Cardiac fibroblast (primary cell): ENCODE measurements at regions not wholly inside any gene's neighbourhood (a gene's known extent, or its start where the extent isn't known, plus 50 kb on each side); places are given as distances from the start of the nearest gene placed in this dataset.

Experiments used
- DNase-seq, 2 donors: peaks; one replicate each; pipeline versions ENCODE4 v3.0.0 to v3.0.0-alpha.2; 2010; ENCODE audit warnings: low read depth in 2 of 2
- H3K4me3 ChIP-seq, 2 donors: replicated peaks in 1 of 2; 1 replicate in 1 of 2; 2 replicates in 1 of 2; pipeline ENCODE4 v1.5.1; 2011; ENCODE audit warnings: low read depth in 2 of 2, low read length in 2 of 2, mild to moderate bottlenecking in 2 of 2, moderate library complexity in 1 of 2
- TF ChIP-seq, protein P1 (sequence below): IDR thresholded peaks from one replicate; pipeline ENCODE4 v1.5.1; 2011; ENCODE audit warnings: low read depth, mild to moderate bottlenecking, low read length, inconsistent platforms

DNA sequence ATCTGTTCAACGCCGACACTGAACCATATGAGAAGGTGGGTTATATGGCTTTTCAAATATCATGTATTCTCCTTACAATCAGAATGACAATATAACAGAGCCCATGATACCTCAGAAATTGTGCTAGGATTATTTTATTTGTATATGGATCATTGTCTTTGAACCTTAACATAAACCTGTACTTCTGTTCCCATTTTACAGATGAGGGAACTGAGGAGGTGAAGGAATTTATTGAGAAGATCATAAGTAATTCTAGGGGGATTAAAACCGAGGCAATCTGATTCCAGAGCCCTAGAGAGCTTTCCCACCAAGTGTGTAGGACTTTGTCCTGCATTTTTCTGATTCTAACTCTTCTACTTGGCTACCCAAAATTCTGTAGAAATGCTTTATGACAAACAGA, 279.8 kb upstream of the FANCL start:
- TF ChIP-seq, protein P1, sequence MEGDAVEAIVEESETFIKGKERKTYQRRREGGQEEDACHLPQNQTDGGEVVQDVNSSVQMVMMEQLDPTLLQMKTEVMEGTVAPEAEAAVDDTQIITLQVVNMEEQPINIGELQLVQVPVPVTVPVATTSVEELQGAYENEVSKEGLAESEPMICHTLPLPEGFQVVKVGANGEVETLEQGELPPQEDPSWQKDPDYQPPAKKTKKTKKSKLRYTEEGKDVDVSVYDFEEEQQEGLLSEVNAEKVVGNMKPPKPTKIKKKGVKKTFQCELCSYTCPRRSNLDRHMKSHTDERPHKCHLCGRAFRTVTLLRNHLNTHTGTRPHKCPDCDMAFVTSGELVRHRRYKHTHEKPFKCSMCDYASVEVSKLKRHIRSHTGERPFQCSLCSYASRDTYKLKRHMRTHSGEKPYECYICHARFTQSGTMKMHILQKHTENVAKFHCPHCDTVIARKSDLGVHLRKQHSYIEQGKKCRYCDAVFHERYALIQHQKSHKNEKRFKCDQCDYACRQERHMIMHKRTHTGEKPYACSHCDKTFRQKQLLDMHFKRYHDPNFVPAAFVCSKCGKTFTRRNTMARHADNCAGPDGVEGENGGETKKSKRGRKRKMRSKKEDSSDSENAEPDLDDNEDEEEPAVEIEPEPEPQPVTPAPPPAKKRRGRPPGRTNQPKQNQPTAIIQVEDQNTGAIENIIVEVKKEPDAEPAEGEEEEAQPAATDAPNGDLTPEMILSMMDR: no peak
- DNase-seq: no peak
- no peak overlapping the region for H3K4me3 ChIP-seq

DNA sequence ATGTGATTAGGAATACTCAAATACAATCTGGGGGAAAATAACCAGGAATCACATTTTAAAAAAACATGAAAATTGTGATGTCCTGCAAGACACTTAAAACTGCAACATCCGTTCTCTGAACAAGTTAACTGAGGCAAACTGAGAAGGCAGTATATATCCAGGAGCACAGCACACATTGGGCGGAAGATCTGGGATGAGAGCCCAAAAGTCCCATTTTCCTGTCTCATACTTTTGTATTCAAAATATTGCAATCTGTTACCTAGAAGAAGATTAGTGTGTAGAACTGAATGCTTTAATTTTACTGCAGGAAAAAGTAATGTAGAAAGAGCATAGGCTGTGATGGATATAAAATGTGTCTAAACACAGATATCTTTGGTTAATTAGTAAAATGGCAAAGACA, 276.8 kb upstream of the FANCL start:
- TF ChIP-seq, protein P1: no peak
- no peak for DNase-seq
- no peak overlapping the region for H3K4me3 ChIP-seq

GRCh38 chr2:58516695-58517094, 275.6 kb upstream of the FANCL start:
- H3K4me3 ChIP-seq: no peak overlapping the region
- TF ChIP-seq, protein P1: no peak
- DNase-seq: no peak

GRCh38 chr2:58515827-58516573, 274.9 kb upstream of the FANCL start:
- TF ChIP-seq, protein P1: no peak
- H3K4me3 ChIP-seq: no peak overlapping the region
- peak in 1 of 2 donors; percentile 5 for DNase-seq

DNA sequence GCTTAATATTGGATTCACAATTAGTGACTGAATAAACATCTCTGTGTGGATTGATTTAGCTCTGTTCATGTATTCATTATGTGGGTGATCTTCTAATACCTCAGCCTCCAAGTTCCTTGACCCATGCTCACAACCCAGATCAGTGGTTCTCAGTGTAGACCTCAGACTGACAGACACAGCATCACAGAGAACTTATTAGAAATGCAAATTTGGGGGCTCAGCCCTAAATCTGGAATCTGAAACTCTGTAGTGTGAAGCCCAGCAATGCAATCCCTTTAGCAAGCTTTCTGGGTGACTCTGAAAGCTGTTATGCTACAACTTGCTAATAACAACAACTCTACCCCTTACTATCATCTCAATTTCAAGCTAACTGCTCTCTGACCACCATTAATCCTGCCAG, 273.1 kb upstream of the FANCL start:
- TF ChIP-seq, protein P1: no peak
- DNase-seq: no peak
- H3K4me3 ChIP-seq: no peak overlapping the region

DNA sequence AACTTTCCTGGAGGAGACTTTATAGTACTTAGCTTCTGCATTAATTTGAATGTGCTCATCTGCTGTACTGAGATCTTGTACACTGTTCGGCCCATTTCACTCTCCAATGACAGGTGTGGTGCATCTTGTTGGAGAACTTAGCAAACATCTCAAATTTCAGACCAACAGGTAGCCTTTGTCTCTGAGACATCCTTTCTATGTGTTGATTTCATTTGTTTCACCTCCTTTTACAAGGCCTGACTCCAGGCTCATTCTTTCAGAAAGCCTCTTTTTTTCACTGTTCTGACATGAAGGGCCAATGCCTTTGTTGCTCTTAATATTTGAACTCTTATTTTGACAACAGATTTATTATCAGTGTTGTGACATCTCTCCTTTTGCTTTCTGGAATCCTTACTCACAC, 271.8 kb upstream of the FANCL start:
- TF ChIP-seq, protein P1: no peak
- no peak for DNase-seq
- no peak overlapping the region for H3K4me3 ChIP-seq

DNA sequence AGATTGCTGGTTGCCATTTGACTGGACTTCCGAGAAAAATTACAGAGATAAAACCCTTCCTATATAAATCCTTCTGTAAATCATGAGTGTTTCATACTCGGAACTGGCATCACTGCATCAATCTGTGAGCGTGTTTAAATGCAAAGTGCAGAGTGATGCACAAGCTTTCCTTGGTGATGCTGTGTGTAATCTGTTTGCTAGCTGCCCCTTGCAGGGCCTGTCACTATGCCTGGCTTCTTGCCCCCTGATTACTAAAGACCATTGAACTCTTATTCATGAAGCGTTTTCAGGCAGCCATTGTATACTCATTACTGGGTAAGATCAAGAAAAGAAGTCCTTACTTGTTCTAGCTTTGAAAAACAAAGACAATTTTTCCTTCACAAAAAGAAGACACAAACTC, 266.9 kb upstream of the FANCL start:
- DNase-seq: no peak
- TF ChIP-seq, protein P1: no peak
- no peak overlapping the region for H3K4me3 ChIP-seq
